Activated CD4-positive, alpha-beta T cell treated with anti-CD3 and anti-CD28 coated beads, Interleukin-2, amount 50 U/mL, for 24 hours (primary cell): ENCODE measurements at regions not wholly inside any gene's neighbourhood (a gene's known extent, or its start where the extent isn't known, plus 50 kb on each side); places are given as distances from the start of the nearest gene placed in this dataset.
"Not testable (repeated sequence)": the region's sequence is repeated elsewhere in the genome, so short reads cannot be mapped to it uniquely, and the experiment has no call there.

ENCODE experiments used
- DNase-seq, 2 donors: peaks; one replicate each; pipeline ENCODE4 v3.0.0-alpha.2; 2020; ENCODE audit warnings: low read depth in 1 of 2, low spot score in 1 of 2

DNA sequence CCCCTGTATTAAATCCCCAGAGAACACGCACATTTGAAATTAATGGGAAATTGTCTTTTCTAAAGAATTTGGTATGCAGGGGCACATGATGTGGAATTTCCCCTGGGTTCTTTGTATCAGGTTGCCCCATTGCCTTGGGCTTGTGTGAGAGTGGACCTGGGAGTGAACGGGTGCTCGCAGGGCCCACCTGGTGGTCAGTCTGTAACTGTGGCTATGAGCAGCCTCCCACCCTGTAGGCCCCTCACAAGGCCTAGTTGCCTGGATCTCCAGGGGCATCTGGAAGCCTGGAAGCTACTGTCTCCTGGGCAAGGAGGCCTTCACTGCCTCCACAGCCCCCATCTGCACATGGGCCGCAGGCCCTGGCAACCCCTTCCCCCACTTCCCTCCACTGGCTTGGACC is 96.7 kb downstream of the SLC25A47 start:
- no peak for DNase-seq

DNA sequence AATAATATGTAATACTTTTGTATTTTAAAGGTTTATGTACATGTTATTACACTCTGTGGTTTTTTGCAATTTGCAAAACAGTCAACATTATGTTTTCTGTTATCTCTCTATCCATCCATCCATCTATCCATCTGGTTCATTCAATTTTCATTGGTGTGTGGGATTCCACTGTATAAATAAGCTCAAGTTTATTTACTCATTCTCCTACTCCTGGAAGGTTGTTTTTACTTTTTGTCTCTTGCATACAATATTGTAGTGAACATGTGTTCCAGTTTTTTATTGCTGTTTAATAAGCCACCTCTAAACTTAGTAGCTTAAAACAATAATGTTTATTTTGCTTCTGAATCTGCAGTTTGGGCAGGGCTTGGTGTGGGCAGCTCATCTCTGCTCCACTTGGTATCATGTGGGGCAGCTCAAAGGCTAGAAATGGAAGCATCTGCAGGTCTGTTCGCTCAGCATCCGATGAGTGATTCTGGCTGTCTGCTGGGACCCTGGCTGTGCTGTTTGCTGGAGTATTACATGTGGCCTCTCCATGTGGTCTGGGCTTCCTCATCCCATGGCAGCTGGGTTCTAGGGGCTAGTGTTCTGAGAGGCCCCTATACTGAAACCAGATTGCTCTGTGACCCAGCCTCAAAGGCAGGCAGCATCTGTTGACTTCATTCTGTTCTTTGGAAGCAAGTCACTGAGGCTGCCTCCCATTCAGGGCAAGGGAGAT is 98.8 kb downstream of the SLC25A47 start:
- DNase-seq, result no peak

DNA sequence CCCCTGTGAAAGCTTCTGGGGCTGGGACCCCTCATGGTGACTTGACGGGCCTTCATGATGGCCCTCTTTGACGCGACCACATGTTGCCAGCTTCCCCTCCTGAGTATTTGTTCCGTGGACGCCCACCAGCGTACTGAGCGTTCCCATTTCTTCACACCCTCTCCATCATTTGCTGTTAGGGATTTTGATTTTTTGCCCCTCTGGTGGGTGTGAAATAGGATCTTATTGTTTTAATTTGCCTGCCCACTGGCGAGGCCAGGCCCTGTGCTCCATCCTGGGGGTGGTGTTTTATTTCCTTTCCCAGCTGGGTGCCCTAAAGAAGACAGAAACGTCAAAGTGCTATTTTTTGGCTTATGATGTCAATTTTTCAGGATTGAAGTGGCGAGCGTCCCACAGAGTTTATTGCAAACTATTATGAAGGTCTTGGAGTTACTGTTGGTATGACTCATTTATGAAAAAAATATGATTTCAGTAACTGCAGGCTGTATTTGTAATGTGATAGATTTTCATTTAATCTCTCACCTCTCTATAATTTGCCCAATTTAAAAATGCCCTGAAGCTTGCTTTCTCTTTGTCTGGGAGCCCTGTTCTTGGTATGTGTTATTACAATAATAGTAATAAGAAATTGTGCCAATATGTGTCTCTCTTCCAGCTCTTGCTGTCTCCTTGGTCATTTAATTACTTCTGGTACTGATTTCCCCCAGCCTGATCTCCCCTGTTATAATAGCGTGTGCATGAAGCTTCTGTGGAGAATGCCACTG is 99.6 kb downstream of the SLC25A47 start:
- no peak for DNase-seq

DNA sequence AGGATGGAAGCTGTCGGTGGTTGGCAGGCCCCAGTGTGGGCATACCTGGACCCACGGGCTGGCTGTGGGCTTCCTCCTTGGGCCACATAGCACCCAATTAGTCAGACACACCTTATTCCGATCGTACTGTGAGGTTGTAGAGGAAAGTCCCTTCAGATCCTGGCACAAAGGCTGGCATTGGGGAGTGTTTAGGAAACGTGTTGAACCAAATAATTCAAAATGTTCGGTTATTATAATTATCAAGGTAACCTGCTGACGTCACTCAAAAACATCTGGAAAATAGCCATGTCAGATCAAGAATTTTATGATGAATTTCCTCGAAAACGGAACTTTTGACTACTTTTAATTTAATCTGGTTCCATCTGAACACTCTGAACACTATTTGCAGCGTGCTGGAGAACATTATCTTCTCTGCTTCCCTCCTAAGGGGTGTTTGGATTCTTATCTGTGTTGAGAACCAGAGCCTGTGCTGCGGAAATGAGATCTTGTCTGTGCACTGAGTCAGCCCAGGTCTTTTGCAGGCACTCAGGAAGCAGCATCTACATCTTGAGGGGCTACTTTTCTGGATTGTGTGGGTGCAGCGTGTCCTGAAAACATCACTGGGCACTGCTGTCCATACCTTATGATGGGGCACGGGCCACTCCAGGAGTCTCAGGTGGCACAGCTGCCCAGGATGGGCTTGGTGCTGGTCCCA is 100.3 kb downstream of the SLC25A47 start:
- DNase-seq, result no peak

DNA sequence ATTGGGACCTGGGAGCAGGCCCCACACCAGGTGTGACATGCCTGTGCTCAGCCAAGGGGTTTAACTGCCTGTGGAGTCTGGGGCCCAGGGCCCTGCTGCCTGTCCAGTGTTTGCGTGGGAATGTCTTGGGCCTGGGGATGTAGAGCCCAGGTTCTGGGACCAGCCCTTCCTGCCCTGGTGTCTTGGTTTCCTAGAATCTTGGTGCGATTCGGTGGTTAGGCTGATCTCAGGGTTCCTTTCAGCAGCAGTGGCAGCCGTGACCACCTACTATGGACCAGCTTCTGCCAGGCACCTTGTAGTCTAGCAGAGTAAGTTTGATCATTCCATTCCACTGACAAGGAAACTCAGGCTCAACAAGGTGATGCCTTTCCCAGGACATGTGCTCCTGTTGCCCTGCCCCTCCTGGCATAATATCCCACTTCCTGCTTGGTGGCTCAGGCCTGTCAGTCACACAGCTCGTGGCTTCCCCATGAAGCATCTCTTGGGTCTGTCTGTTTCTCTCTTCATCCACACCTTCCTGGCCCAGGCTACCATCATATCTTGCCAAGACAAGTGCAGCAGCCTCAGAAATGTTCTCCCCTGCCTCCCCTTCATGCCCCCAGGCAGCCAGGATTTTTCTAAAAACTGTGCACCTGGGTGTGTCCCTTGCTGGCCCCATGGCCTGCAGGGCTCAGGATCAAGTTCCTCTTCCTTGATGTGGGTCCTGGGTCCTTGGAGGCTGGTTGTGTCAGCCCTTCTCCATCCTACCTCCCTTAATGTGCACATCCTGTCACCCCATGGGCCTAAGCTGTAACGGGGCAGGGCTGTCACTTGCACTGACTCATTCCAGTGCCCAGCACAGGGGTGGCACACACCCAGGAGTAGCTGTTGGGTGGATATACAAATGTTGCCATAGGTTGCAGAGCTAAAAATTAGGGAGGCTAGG is 101.6 kb downstream of the SLC25A47 start:
- DNase-seq, result no peak

DNA sequence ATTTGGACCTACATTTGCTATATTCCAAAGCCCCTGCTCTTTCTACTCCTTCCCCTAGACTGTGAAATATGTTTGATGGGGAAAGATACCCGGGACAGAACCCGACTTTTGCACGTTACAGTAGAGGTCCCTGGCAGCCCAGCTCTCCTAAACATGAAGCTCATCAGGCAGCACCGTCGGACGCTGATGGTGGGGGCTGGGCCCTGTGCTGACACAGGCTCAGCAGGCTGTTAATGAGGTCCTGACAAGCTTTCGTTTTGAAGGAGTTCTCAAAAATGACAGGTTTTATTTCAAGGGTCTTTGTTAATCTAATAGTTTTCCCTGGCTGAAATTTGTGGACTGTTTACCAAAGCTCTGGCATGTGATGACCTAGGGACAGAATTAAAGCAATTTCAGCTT is 102.3 kb downstream of the SLC25A47 start:
- no peak for DNase-seq

DNA sequence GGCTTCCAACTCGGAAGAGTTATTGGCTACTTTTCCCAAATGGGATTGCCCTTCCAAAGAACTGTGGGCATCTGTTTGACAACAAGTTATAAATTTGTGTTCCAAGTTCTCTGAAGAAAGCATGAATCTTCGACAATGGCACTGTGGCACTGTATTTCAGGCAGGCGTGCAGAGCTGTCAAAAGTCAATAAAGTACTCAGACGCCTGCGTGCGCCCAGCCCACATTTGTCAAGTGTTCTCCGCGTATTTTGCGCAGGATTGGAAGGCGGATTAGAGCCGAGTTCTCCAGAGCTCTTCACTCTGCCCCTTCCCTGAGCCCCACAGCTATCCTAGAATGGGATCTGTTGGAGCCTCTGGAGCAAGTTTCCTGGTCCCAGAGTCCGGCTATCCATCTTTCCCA is 103.2 kb downstream of the SLC25A47 start:
- no peak for DNase-seq

DNA sequence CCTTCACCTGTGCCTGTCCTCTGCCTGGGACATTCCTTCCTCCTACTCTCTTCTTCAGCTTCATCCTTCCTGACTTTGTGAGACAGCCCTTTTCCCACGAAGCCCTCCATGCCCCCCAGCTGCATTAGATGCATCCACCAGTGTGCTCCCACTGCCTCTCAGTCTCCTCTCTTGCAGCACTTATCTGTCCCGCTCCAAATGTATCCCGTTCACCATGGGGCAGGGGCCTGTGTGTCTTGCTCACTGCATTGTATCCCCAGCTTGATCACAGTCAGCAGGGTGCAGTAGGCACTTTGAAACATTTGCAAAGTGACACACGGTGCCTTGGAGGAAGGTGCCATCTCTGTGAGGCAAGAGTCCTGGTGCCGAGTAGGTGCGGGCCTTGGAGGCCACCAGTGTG is 104.0 kb downstream of the SLC25A47 start:
- no peak for DNase-seq

DNA sequence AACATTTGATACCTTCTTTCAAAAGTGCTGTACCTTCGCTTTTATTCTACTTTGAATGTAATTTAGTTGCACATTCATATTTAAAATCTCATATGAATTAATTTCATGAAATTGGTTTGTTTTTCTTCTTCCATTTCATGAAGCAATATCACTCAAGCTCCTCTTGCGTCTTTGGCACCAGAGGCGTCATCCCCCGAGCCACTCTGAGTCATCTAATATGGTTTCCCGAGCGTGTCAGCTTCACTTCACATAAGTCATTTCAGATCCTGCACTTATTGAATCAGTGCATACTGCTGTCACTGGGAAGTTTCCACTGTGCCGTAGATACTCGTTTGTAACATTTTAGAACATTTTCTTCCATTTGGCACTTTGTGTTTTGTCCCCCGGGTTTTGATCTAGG is 105.6 kb downstream of the SLC25A47 start:
- no peak for DNase-seq

DNA sequence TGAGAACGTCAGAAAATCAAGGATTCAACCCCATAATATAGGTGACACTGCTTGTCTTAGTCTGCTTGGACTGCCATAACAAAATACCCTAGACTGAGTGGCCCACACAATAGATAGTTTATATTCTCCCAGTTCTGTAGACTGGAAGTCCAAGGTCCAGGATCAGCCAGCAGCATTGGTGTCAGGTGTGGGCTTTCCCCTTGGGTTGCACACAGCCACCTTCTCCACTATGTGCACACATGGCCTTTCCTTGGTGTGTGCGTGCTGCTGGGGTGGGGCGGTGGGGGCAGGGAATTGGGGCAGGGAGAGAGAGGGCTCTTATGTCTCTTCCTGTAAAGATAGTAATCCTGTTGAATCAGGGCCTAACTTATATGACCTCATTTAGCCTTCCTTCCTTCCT is 106.4 kb downstream of the SLC25A47 start:
- no peak for DNase-seq

DNA sequence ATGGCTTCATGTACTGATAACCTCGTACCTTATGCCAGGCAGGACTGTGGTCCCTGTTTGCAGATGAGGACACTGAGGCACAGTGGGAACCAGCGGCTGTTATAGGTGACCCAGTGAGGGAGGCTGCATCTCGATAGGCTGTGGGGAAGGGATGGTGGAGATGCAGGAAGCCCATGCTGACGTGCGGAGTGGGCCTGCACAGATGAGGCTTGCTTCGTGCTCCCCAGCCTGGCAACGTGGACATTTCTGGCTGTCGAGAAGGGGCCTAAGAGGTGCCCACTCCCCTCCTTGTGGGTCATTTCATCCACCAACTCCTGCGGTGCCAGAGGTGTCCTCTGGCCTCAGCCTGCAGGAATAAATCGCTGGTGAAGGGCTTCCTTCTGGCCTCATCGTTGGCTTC is 107.4 kb downstream of the SLC25A47 start:
- DNase-seq, result no peak

DNA sequence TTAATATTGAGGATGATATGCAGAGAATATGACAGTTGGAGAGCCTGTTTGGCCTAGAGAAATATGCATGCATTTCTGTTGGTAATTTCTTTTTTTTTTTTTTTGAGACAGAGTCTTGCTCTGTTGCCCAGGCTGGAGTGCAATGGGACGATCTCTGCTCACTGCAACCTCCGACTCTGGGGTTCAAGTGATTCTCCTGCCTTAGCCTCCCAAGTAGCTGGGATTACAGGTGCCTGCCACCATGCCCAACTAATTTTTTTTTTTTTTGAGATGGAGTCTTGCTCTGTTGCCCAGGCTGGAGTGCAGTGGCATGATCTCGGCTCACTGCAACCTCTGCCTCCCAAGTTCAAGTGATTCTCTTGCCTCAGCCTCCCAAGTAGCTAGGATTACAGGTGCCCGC is 108.3 kb downstream of the SLC25A47 start:
- DNase-seq, result not testable (repeated sequence)

DNA sequence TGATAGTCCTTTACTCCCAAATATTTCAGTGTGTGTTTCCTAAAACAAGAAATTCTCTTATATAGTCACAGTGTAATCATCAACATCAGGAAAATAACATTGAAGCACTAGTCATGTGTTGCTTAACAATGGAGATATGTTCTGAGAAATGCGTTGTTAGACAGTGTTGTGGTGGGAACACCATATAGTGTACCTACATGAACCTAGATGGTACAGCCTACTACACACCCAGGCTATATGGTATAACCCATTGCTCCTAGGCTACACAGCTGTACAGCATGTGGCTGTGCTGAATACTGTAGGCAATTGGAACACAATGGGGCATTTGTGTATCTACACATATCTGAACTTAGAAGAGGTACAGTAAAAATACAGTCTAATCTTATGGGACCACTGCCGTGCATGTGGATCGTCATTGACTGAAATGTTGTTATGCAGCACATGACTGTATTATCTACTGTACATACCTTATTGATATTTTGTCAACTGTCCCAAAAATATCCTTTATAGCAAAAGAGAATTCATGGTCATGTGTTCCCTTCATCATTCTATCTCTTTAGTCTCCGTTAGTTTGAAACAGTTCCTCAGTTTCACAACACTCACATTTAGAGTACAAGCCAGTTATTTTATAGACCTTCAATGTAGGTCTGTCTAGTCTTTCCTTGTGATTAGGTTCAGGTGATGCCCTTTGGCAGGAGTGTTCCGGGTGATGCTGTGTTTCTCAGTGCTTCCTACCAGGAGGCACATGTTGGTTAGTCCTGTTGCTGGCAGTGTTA is 109.7 kb downstream of the SLC25A47 start:
- DNase-seq, result no peak

DNA sequence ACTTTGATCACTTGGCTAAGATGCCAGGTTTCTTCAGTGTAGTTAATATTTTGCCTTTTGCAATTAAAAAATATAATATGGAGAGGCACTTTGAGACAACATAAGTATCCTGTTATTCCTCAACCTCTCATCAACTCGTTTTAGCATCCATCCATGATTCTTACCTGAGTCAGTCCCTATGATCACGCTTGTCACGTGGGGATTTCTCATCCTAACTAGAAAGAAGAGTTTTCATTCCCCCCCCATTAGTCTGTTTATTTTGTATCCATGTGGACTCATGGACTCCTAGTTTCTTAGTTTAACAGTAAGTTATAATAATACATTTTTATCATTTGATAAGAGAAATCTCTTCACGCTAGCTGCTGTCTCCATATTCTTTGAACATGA is 110.3 kb downstream of the SLC25A47 start:
- DNase-seq, result no peak

DNA sequence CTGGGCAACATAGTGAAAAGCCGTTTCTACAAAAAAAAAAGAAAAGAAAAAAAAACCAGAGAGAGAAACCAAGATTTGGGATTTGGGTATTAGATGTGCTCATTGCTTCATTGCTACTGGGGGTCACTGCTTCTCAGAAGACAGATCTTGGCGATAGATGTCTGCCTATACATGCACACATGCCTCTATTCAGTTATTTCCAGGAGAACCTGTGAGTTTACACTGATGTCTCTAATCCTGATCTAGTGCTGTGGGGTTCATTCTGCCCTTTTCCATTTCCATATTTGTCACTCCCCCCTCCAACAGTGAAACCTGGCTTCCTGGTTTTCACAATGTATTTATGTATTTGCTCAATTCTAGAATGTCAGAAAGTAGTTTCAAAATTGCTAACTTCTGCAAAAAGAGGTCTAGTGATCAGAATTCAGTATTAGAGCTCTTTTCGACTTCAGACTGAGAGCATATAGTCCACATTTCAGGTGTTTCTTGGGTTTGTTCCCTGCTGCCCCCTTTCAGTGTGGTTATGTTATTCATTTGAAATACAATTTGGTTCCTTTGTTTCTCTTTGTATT is 111.0 kb downstream of the SLC25A47 start:
- no peak for DNase-seq

DNA sequence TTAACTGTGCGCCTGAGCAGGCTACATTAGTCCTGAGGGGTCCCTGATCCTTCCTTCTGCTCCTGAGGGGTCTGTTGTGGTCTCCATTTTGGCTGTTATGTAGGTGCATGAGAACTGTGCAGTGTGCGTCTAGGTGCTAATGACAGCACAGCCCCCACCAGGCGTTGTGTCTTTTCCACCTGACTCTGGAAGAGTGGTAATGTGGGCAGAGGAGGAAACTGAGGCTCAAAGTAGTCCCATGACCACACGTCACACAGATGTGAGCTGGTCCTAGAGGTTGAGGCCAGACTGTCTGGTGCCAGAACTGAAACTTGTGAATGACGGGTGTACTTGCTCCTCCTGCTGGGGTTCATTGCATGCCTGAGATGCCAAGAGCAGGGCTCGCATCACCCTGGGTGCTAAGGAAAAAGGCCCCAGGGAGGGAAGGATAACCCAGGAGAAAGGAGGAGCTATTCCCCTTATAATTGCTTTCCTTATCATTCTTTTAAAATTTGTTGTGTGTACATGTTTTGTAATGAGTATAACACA is 111.8 kb downstream of the SLC25A47 start:
- DNase-seq, result no peak

DNA sequence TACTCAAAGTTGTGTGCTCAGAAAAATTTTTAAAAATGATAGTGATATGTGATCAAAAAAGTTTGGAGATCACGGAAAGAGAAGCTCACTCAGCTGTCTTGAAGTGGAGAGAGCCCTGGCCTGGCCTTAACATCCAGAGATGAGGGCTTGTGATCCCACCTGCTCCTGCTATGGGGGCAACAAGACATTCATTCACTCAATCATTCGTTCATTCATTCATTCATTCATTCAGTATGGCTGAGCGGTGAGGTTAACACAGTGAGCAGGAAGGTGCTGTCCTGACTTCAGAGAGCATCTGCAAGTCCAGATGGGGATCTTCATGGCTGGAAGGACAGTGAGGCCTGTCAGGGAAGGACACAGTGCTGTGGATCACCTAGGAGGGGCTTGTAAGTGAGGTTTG is 112.3 kb downstream of the SLC25A47 start:
- DNase-seq, result no peak

DNA sequence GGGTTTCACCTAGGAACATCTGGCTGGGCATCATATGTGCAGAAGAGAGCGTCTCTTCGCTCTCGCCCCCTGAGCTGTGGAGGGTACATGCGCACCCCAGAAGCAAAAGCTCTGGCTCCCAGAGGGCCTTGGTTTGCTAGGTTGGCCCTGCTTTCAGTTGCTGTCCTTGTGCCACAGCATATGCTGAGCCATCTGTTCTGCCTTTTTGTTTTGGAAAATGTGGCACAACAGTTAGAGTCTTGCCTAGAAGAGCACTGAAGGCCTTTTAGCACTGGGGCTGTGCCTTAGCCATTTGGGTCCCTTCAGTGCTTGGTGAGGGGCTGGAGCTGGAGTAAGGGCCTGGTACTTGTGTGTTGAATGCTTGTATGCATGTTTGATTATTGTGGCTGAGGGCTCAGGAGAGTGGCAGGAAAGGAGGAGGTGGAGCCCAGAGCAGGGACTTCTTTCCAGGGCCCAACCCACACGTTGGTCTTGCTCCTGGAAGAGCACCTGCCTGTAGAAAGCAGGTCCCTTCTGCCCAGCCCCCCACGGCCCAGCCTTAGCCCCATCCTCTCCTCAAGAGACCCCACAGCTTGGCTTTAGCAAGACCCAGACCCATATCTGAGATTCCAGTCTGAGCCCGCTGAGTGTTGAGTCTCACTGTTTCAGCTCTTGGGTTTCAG is 113.7 kb downstream of the SLC25A47 start:
- no peak for DNase-seq

DNA sequence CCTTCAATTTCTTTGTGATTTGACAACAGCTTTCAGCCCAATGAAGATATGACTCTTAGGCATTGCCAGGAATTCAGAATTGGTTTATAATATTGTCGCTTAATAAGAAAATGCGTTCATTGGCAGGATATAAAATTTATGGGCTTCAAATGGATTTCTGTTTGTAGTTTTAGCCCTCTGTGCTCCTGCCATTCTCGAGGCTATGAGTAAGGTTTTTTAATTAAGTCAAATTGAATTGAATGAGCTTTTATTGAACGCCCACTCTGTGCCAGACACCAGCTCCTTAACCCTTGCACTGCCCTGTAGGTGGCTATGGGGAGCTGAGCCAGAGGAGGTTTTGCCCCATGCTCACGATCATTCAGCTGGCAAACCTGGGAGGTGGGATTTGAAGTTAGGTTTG is 115.1 kb downstream of the SLC25A47 start:
- DNase-seq, result no peak
